GM18507 (cell line): ENCODE measurements at regions not wholly inside any gene's neighbourhood (a gene's known extent, or its start where the extent isn't known, plus 50 kb on each side); places are given as distances from the start of the nearest gene placed in this dataset.

Experiments
- DNase-seq: peaks from one replicate; pipeline ENCODE4 v3.0.0; 2011; ENCODE audit warnings: low read depth; ENCODE audit not compliant: insufficient read length; ENCODE audit errors: extremely low spot score
- FAIRE-seq: peaks from 2 replicates; lab custom pipeline; 2011; peaks lifted over from hg19 to GRCh38; lab: Jason Lieb, UNC

DNA sequence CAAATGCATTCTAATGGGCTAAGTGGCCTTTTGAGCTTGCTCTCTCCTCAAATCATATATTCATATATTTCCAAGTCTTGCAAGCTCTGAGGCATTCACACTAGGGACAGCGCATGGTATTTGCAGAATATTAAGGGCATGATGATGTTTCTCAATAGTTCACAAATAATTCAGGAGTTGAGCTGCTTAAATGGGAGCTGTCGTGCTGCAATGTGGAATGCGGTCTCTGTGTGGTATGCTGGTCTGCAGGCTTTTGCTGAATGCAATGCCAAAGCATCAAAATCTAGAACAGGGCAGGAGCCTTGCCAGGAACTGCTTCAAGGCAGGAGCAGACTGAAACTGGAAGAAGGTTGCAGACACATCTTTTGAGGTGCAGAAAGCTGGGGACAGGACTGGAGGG lies 1060.0 kb downstream of the TBC1D22A start:
- no peak for DNase-seq
- no peak for FAIRE-seq

GRCh38 chr22:47818496-47818895 lies 1056.0 kb downstream of the TBC1D22A start:
- DNase-seq (no peak), FAIRE-seq (no peak)

- DNase-seq = no peak
- no peak for FAIRE-seq
These were observed 1054.9 kb downstream of the TBC1D22A start for GRCh38 chr22:47817380-47817779.

DNA sequence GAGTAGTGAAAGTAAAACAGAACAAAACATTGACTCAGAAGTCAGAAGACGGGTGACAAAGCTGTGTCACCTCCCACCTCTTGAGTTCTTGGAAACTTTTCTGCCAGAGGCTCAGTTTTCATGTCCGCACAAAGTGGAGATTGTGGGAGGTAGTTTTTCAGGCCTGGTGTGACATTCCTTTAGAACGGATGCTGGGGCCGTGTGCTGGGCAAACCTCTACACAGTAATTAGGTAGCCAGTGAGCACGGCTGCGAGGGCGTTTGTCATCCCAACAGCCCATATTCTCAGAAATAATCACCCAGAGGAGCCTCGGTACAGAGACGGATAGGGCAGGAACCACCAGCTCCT lies 1054.4 kb downstream of the TBC1D22A start:
- DNase-seq (no peak), FAIRE-seq (no peak)

GRCh38 chr22:47816121-47816862 lies 1053.8 kb downstream of the TBC1D22A start:
- FAIRE-seq = no peak
- no peak for DNase-seq

DNA sequence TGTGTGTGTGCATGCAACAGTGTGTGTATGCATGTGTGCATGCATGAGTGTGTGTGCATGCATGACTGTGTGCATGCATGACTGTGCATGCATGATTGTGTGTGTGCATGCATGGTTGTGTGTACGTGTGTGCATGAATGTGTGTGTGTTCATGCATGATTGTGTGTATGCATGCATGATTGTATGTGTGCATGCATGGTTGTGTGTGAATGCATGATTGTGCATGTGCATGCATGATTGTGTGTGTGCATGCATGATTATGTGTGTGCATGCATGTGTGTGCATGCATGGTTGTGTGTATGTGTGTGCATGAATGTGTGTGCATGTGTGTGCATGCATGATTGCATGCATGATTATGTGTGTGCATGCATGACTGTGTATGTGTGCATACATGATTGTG lies 1052.0 kb downstream of the TBC1D22A start:
- FAIRE-seq (no peak), DNase-seq (no peak)

DNA sequence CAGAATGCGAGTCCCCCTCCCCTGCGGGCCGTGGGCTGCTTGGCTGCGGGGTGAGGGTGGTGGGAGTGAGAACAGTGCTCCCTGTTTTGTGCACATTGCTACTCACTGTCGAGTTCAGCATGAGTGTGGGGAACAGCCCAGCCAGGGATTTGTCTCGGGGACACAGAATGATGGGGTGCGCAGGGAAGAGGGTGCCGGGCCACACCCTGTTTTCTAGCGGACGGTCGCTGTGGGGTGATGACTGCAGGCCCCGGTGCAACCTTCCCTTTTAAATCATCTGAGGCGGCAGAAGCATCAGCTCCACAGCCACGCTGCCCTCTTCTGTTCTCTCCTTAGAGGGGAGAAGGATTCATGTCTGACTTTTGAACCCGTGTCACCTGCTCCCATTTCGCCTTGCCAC lies 1051.2 kb downstream of the TBC1D22A start:
- no peak for FAIRE-seq
- no peak for DNase-seq

GRCh38 chr22:47811971-47812370 lies 1049.5 kb downstream of the TBC1D22A start:
- FAIRE-seq (no peak), DNase-seq (no peak)

GRCh38 chr22:47810505-47811500 lies 1048.4 kb downstream of the TBC1D22A start:
- no peak for FAIRE-seq

DNA sequence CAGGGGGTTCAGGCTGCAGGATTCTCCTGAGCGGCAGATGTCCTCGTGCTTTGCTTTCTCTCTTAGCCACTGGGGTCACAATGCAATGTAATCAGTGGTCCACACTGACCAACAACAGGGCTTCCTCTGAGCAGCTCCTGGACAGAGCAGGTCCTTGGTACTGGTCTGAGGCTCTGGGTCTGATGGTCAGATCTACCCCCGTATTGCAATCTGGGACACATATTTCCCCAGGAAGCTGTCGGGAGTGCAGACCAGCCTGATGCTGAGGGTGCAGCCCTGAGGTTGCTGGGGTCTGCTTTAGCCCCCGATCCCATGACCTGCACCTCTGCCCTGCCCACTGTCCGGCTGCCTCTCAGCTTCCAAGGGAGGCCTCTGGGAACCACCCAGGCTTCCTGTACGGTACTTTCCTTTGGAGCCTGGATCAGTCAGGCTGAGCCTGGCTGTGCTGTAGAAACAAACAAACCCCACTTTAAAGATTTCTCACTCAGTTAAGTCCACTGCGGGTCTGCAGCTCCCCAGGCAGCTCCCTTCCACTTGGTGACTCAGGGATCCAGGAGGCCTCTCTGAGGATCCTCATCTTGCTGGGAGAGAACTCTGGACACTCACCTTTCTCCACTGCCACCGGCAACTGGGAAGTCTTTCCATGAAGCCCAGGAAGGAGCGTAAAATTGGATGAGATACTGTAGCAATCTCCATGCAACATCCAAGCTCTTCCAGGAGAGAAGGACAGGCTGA lies 1046.6 kb downstream of the TBC1D22A start:
- DNase-seq (no peak), FAIRE-seq (no peak)

More at GRCh38 chr22:47810505-47811500, 1048.4 kb downstream of the TBC1D22A start:
- no peak for DNase-seq

DNA sequence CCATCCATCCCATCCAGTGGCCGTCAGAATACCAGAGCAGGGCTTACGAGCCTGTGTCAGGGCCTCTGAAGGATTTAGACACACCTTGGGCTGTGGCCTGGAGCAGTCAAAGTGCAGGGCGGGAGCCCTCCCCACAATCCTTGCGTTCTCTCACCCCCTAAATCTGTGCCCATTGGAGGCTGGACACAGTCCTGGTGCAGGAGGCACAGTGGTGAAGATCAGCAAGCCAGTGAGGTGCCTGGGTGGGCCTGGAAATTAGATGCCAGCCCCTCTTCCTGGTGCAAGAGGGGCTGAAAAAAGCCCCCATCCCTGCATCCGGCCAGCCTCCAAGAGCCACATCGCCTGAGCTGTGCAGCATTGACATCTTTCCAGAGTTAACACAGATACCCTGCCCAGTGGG lies 1045.8 kb downstream of the TBC1D22A start:
- FAIRE-seq (no peak), DNase-seq (no peak)

- DNase-seq (no peak), FAIRE-seq (no peak)
These were observed 1045.1 kb downstream of the TBC1D22A start for GRCh38 chr22:47807506-47807905.

DNA sequence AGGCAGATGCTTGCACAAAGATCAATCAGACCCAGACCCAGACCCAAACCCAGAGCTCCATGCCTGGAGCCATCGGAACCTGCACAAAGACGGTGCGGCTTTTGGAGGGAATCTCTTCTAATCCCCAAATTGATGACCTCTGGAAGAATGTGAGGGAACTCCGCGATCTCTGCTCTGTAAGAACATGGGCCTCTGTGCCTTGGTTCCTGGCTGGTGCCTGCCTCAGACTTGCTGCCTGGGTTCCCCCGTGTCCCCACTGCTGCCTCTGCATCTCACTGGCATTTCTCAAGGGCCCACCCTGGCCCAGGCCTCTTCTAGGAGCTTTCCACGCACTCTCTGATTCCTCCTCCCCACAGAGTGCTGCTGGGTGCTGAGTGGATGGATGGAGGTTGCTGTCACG lies 1044.4 kb downstream of the TBC1D22A start:
- FAIRE-seq (no peak), DNase-seq (no peak)

DNA sequence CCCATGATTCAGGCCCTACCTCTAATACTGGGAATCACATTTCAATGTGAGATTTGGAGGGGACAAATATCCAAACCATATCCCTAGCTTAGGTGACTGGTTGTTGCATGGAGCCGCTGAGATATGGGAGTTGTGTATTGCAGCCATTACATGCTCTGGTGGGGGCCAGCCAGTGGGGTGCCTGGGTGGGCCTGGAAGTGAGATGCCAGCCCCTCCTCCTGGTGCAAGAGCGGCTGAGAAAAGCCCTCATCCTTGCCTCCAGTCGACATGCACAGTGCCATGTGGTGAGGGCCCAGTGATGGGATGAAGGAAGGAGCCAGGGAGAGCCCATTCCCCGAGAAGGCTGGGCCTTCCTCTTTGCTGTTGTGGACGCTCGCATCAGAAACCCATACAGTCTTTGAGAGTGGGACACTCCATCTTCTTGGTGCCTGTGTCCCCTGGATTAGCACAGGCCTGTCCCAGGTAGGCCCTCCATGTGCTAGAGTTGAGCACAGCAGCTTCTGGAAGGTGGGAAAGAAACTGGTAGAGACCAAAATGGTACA lies 1043.0 kb downstream of the TBC1D22A start:
- no peak for FAIRE-seq
- DNase-seq = no peak

DNA sequence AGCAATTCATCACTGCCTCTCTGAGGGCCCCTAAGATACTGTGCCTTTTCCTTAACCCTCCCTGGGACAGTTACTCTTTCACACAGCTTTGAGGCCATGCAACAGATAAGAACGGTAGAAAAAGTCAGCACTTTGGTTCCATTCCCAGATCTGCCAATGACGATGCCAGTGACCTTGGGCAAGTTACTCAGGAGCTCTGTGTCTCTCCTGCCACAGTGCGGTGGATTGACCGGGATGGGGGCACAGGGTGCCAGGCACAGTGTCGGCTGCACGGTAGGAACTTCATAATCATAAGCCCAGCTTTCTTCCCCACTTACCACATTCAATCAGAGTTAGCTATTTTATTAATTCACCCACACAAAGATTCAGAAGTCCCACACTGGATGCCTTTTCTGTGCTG lies 1041.8 kb downstream of the TBC1D22A start:
- no peak for FAIRE-seq

DNA sequence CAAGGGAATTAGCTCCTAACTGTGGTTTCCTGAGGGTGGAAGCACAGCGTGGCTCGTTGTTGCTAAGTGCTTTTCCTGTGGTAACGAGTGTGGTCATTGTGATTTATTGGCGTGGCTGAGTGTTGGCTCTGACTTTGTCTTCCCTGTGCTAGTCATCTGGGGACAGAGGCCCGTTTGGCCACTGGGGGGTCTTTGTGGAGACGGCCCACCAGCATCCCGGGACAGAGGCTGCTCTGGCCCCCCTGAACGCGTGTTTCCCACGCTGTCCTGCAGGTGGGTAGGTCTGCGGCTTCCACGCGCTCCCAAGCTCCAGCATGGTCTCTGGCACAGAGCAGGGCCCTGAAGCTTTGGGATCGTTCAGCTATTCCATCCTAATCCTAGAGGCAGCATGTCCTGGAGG lies 1040.0 kb downstream of the TBC1D22A start:
- DNase-seq (no peak), FAIRE-seq (no peak)

More for the DNA sequence above, 1041.8 kb downstream of the TBC1D22A start:
- DNase-seq = no peak

DNA sequence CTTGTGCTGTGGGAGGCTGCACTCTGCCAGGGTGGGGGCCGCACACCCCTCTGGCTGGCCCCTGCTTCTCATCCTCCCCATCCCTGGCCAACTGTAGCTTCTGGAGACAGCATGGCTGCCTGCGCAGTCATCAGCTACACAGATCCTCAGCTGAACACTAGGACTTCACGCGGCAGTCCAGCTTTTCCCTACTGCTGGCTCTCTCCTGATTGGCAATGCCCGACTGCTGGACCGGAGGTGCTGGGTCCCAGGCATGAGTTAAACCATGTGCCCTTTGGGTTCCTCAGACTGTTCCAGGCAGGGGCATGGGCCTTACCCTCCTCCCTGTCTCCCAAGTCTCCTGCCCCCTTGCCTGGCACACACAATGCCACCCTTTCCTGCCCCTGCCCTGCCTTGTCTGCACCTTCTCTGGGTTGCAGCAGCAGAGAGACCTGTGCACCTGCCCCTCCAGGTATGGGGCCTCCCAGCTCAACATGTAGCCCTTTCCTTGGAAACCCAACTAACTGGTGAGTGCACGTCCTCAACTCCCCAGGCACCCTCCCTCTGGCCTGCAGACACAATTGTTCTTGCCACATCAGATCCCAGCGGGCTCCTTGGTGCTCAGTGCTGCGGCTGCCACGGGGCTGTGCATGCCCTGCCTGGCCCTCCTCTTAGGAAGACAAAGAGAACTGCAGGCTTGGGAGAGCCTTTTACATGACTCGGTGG lies 1039.2 kb downstream of the TBC1D22A start:
- FAIRE-seq (no peak), DNase-seq (no peak)

DNA sequence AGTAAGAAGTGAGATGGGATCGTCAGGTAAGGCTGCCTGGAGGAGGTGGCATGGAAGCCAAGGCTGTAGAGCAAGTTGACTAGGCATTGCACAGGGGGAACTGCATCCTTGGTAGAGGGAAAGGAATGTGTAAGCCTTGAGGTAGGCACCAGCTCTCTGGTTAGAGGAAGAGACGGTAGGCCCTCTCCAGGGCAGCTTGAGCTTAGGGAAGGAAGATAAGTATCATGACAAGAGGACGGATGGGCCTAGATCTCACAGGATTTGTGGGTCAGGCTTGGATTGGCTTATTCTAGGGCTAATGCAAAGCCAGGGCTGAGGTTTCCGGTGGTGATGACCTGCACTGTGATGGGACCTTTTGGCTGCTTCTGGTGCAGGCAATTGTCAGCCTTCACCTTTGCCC lies 1035.8 kb downstream of the TBC1D22A start:
- DNase-seq = no peak
- FAIRE-seq = no peak

GRCh38 chr22:47797342-47797945 lies 1035.0 kb downstream of the TBC1D22A start:
- DNase-seq = no peak

More at GRCh38 chr22:47797342-47797945, 1035.0 kb downstream of the TBC1D22A start:
- no peak for FAIRE-seq
